ENCODE measurements at regions not wholly inside any gene's neighbourhood (a gene's known extent, or its start where the extent isn't known, plus 50 kb on each side); places are given as distances from the start of the nearest gene placed in this dataset.

- no peak for TF ChIP-seq CTCF (IDR thresholded peaks at IDR 0.05; ENCODE audit: insufficient read depth, missing control alignments)
- FAIRE-seq (no peak), DNase-seq (ENCODE audit: insufficient read length, low spot score) (no peak)
These were observed 76.2 kb upstream of the TMEM168 start for GRCh38 chr7:112866424-112866823.

GRCh38 chr7:112864380-112864779 lies 74.2 kb upstream of the TMEM168 start:
- no peak for TF ChIP-seq CTCF (IDR thresholded peaks at IDR 0.05; ENCODE audit: insufficient read depth, missing control alignments)
- no peak for FAIRE-seq
- DNase-seq (ENCODE audit: insufficient read length, low spot score) = no peak

GRCh38 chr7:112858838-112859237 lies 68.6 kb upstream of the TMEM168 start:
- DNase-seq (ENCODE audit: insufficient read length, low spot score) (no peak), FAIRE-seq (no peak)
- TF ChIP-seq CTCF (IDR thresholded peaks at IDR 0.05; ENCODE audit: insufficient read depth, missing control alignments) = no peak

- no peak for FAIRE-seq
- DNase-seq (ENCODE audit: insufficient read length, low spot score) = no peak
- no peak for TF ChIP-seq CTCF (IDR thresholded peaks at IDR 0.05; ENCODE audit: insufficient read depth, missing control alignments)
These were observed 65.0 kb upstream of the TMEM168 start for GRCh38 chr7:112855227-112855626.

- no peak for DNase-seq (ENCODE audit: insufficient read length, low spot score)
- TF ChIP-seq CTCF (IDR thresholded peaks at IDR 0.05; ENCODE audit: insufficient read depth, missing control alignments) = no peak
- no peak for FAIRE-seq
These were observed 64.0 kb upstream of the TMEM168 start for GRCh38 chr7:112854169-112854568.

GRCh38 chr7:112853422-112853821 lies 63.2 kb upstream of the TMEM168 start:
- no peak for TF ChIP-seq CTCF (IDR thresholded peaks at IDR 0.05; ENCODE audit: insufficient read depth, missing control alignments)
- FAIRE-seq (no peak), DNase-seq (ENCODE audit: insufficient read length, low spot score) (no peak)

- DNase-seq (ENCODE audit: insufficient read length, low spot score) (no peak), FAIRE-seq (no peak)
These were observed 53.0 kb upstream of the TMEM168 start for GRCh38 chr7:112843151-112843550.

More at GRCh38 chr7:112843151-112843550, 53.0 kb upstream of the TMEM168 start:
- no peak for TF ChIP-seq CTCF (IDR thresholded peaks at IDR 0.05; ENCODE audit: insufficient read depth, missing control alignments)
